ENCODE measurements at regions not wholly inside any gene's neighbourhood (a gene's known extent, or its start where the extent isn't known, plus 50 kb on each side); places are given as distances from the start of the nearest gene placed in this dataset.
"Not testable (repeated sequence)": the region's sequence is repeated elsewhere in the genome, so short reads cannot be mapped to it uniquely, and the experiment has no call there.

GRCh38 chr4:54586320-54586955 is 71.3 kb upstream of the KIT start:
- no peak for DNase-seq

GRCh38 chr4:54587107-54587891 is 70.5 kb upstream of the KIT start:
- DNase-seq = no peak

- DNase-seq = no peak
Measured at GRCh38 chr4:54588404-54588803, 69.4 kb upstream of the KIT start.

GRCh38 chr4:54589586-54589985 is 68.2 kb upstream of the KIT start:
- DNase-seq = no peak

GRCh38 chr4:54593795-54594322 is 63.9 kb upstream of the KIT start:
- no peak for DNase-seq

GRCh38 chr4:54596201-54596600 is 61.6 kb upstream of the KIT start:
- no peak for DNase-seq

- not testable (repeated sequence) for DNase-seq
Measured at GRCh38 chr4:54597678-54598077, 60.1 kb upstream of the KIT start.

GRCh38 chr4:54602175-54602574 is 55.6 kb upstream of the KIT start:
- not testable (repeated sequence) for DNase-seq

GRCh38 chr4:54607067-54607466 is 50.7 kb upstream of the KIT start:
- no peak for DNase-seq

GRCh38 chr4:54607521-54607920 is 50.2 kb upstream of the KIT start:
- DNase-seq = no peak

All from COR-L47 (cell line).